K562 (cell line): ENCODE measurements at regions not wholly inside any gene's neighbourhood (a gene's known extent, or its start where the extent isn't known, plus 50 kb on each side); places are given as distances from the start of the nearest gene placed in this dataset.

Experiments
- BACH1 ChIP-seq: fragments of 200-800 bp; sonication (Bioruptor generic); IDR thresholded peaks from 2 replicates; pipeline ENCODE4 v1.6.1; 2016; ENCODE audit warnings: missing genetic modification characterization, missing compliant biosample characterization
- CEBPG ChIP-seq, 3 experiments: fragments of 200-800 bp in 1 of 3; sonication (Bioruptor generic) in 1 of 3; sonication (generic) in 1 of 3; formaldehyde crosslinking in 1 of 3; IDR thresholded peaks in 2 of 3; conservative IDR thresholded peaks in 1 of 3; 2 replicates each; pipeline versions ENCODE4 v1.6.1 to v1.8.0; 2016 to 2022; ENCODE audit warnings: missing compliant biosample characterization in 2 of 3, missing genetic modification characterization in 2 of 3, mild to moderate bottlenecking in 1 of 3, missing genetic modification reagents in 1 of 3
- CTBP1 ChIP-seq: fragments of 450-650 bp; IDR thresholded peaks from 2 replicates; pipeline ENCODE4 v1.6.1; 2016; ENCODE audit warnings: borderline replicate concordance
- ELF2 ChIP-seq: fragments of 250-450 bp; sonication (Bioruptor Pico); IDR thresholded peaks from 2 replicates; pipeline ENCODE4 v1.5.0; 2021; ENCODE audit warnings: mild to moderate bottlenecking
- FOSL1 ChIP-seq: fragments of 200-800 bp; sonication (Bioruptor generic); conservative IDR thresholded peaks from 2 replicates; pipeline ENCODE4 v1.6.1; 2016; ENCODE audit warnings: missing genetic modification characterization, missing compliant biosample characterization
- FOXA3 ChIP-seq, 2 experiments: fragments of 450-650 bp in 1 of 2; sonication (generic) in 1 of 2; formaldehyde crosslinking; IDR thresholded peaks in 1 of 2; conservative IDR thresholded peaks in 1 of 2; 2 replicates each; pipeline versions ENCODE4 v1.4.0 to v1.8.0; 2020 to 2022; ENCODE audit warnings: mild to moderate bottlenecking in 2 of 2, missing genetic modification reagents in 1 of 2
- ILK ChIP-seq: fragments of 450-650 bp; IDR thresholded peaks from 2 replicates; pipeline ENCODE4 v1.6.1; 2016; ENCODE audit warnings: missing genetic modification characterization, low read depth, mild to moderate bottlenecking, missing compliant biosample characterization, moderate library complexity, borderline replicate concordance
- JUND ChIP-seq, 2 experiments: IDR thresholded peaks; 2 replicates in 1 of 2; 3 replicates in 1 of 2; pipeline ENCODE4 v1.6.1; 2011; ENCODE audit warnings: borderline replicate concordance in 2 of 2, low read depth in 2 of 2, low read length in 2 of 2, improper control_type of control experiment in 1 of 2, missing biosample characterization in 1 of 2, missing genetic modification characterization in 1 of 2, missing genetic modification reagents in 1 of 2
- KAT2B ChIP-seq: IDR thresholded peaks from one replicate; pipeline ENCODE4 v1.6.1; 2012; ENCODE audit warnings: low read depth, mild to moderate bottlenecking, control low read depth, inconsistent platforms, low read length, moderate library complexity
- MAFF ChIP-seq: IDR thresholded peaks from 2 replicates; pipeline ENCODE4 v1.6.1; 2012; ENCODE audit warnings: low read length, improper control_type of control experiment
- MAFK ChIP-seq: IDR thresholded peaks from 2 replicates; pipeline ENCODE4 v1.6.1; 2011; ENCODE audit warnings: low read length, improper control_type of control experiment
- NR1H2 ChIP-seq: sonication (generic); formaldehyde crosslinking; IDR thresholded peaks from 2 replicates; pipeline ENCODE4 v1.4.0; 2020; ENCODE audit warnings: mild to moderate bottlenecking, missing genetic modification reagents
- NR3C1 ChIP-seq: sonication (generic); formaldehyde crosslinking; IDR thresholded peaks from 2 replicates; pipeline ENCODE4 v1.8.1; 2022; ENCODE audit warnings: missing genetic modification reagents
- RAD21 ChIP-seq, 2 experiments: fragments of 250-450 bp in 1 of 2; fragments of 450-650 bp in 1 of 2; sonication (Bioruptor Pico) in 1 of 2; formaldehyde crosslinking in 1 of 2; IDR thresholded peaks in 1 of 2; conservative IDR thresholded peaks in 1 of 2; 2 replicates each; pipeline versions ENCODE4 v1.4.0 to v1.8.0; 2020 to 2022; ENCODE audit warnings: mild to moderate bottlenecking in 2 of 2, moderate library complexity in 1 of 2
- SMARCA4 ChIP-seq: fragments of 450-650 bp; IDR thresholded peaks from 2 replicates; pipeline ENCODE4 v1.6.1; 2016
- THRAP3 ChIP-seq: fragments of 450-650 bp; IDR thresholded peaks from 2 replicates; pipeline ENCODE4 v1.6.1; 2016; ENCODE audit warnings: mild to moderate bottlenecking, inconsistent platforms, borderline replicate concordance
- TSHZ1 ChIP-seq: fragments of 250-450 bp; sonication (Bioruptor Pico); IDR thresholded peaks from 2 replicates; pipeline ENCODE4 v1.4.0; 2020; ENCODE audit warnings: mild to moderate bottlenecking, moderate library complexity
- ZNF12 ChIP-seq: sonication (generic); formaldehyde crosslinking; IDR thresholded peaks from 2 replicates; pipeline ENCODE4 v1.4.0; 2020; ENCODE audit warnings: mild to moderate bottlenecking, missing genetic modification reagents
- ZNF133 ChIP-seq: fragments of 250-450 bp; sonication (Bioruptor Pico); IDR thresholded peaks from 2 replicates; pipeline ENCODE4 v1.4.0; 2020; ENCODE audit warnings: mild to moderate bottlenecking
- ZNF175 ChIP-seq: fragments of 200-800 bp; sonication (Bioruptor generic); IDR thresholded peaks from 2 replicates; pipeline ENCODE4 v1.6.1; 2016; ENCODE audit warnings: low read depth, mild to moderate bottlenecking, missing genetic modification characterization, missing compliant biosample characterization
- TF ChIP-seq, protein P1 (sequence below), 2 experiments: IDR thresholded peaks; 2 replicates each; pipeline ENCODE4 v1.6.1; 2012; ENCODE audit warnings: improper control_type of control experiment in 2 of 2, low read depth in 2 of 2, low read length in 2 of 2, borderline replicate concordance in 1 of 2

GRCh38 chr5:109567374-109568044, 122.2 kb upstream of the MAN2A1 start (continued):
- TF ChIP-seq TSHZ1 (CRISPR knock-in tag) (no peak), CTBP1 (no peak), FOSL1 (tag) (0 out of 2 replicates have a peak, but pooled peaks have one; percentile 31), RAD21 (CRISPR knock-in tag; conservative IDR thresholded peaks at IDR 0.05 in 1 of 2, IDR thresholded peaks at IDR 0.05 in 1 of 2) (0 out of 4 replicates have a peak, but pooled peaks of 1 of the 2 experiments have one; percentile 5), FOXA3 (CRISPR knock-in tag; conservative IDR thresholded peaks at IDR 0.05 in 1 of 2, IDR thresholded peaks at IDR 0.05 in 1 of 2) (no peak), ZNF133 (CRISPR knock-in tag) (no peak), ZNF12 (no peak), JUND (IDR thresholded peaks at IDR 0.05; ENCODE audit: borderline replicate concordance, low read depth, low read length) (0 out of 2 replicates have a peak, but pooled peaks have one; percentile 29), JUND (tag; IDR thresholded peaks at IDR 0.05; ENCODE audit: borderline replicate concordance, low read depth, low read length) (peak; percentile 34; the same call in 1 of the 3 replicates), CEBPG (CRISPR knock-in tag; IDR thresholded peaks at IDR 0.05) (peak; percentile 47; the same call in 1 of the 2 replicates), CEBPG (tag; conservative IDR thresholded peaks at IDR 0.05 in 1 of 2, IDR thresholded peaks at IDR 0.05 in 1 of 2) (peak; percentile 82 to 87), NR3C1 (CRISPR knock-in tag) (no peak), THRAP3 (no peak), MAFK (peak; percentile 70), KAT2B (no peak), BACH1 (peak; percentile 92), ILK (tag) (no peak), NR1H2 (CRISPR knock-in tag) (no peak), ELF2 (CRISPR knock-in tag) (no peak), ZNF175 (CRISPR knock-in tag) (no peak), MAFF (peak; percentile 65; the same call in 1 of the 2 replicates), SMARCA4 (peak; percentile 31; the same call in 1 of the 2 replicates)
- TF ChIP-seq, protein P1, sequence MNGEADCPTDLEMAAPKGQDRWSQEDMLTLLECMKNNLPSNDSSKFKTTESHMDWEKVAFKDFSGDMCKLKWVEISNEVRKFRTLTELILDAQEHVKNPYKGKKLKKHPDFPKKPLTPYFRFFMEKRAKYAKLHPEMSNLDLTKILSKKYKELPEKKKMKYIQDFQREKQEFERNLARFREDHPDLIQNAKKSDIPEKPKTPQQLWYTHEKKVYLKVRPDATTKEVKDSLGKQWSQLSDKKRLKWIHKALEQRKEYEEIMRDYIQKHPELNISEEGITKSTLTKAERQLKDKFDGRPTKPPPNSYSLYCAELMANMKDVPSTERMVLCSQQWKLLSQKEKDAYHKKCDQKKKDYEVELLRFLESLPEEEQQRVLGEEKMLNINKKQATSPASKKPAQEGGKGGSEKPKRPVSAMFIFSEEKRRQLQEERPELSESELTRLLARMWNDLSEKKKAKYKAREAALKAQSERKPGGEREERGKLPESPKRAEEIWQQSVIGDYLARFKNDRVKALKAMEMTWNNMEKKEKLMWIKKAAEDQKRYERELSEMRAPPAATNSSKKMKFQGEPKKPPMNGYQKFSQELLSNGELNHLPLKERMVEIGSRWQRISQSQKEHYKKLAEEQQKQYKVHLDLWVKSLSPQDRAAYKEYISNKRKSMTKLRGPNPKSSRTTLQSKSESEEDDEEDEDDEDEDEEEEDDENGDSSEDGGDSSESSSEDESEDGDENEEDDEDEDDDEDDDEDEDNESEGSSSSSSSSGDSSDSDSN (IDR thresholded peaks at IDR 0.05; ENCODE audit: borderline replicate concordance in 1 of 2, low read depth in 2 of 2, low read length in 2 of 2) = no peak
- TF ChIP-seq, all 486 proteins: peak for 18
